Astrocyte (in vitro differentiated cells and primary cell): ENCODE measurements at regions not wholly inside any gene's neighbourhood (a gene's known extent, or its start where the extent isn't known, plus 50 kb on each side); places are given as distances from the start of the nearest gene placed in this dataset.
"Not testable (repeated sequence)": the region's sequence is repeated elsewhere in the genome, so short reads cannot be mapped to it uniquely, and the experiment has no call there.

Experiments
- DNase-seq: peaks from one replicate; pipeline ENCODE4 v3.0.0-alpha.2; 2010; ENCODE audit warnings: low read depth
- FAIRE-seq: peaks from 2 replicates; lab custom pipeline; 2011; peaks lifted over from hg19 to GRCh38; lab: Jason Lieb, UNC
- H2AFZ ChIP-seq: 2 replicates; pipeline ENCODE4 v1.6.0; 2012; ENCODE audit warnings: low read depth, low read length, inconsistent platforms
- H3K27ac ChIP-seq: 2 replicates; pipeline ENCODE4 v1.5.1; 2011; ENCODE audit warnings: low read depth, low read length, inconsistent platforms
- H3K27me3 ChIP-seq: 2 replicates; pipeline ENCODE4 v1.6.0; 2011; ENCODE audit warnings: low read length, inconsistent platforms; ENCODE audit not compliant: insufficient read depth
- H3K36me3 ChIP-seq: 2 replicates; pipeline ENCODE4 v1.5.1; 2011; ENCODE audit warnings: low read length, inconsistent platforms; ENCODE audit not compliant: insufficient read depth
- H3K4me1 ChIP-seq: 2 replicates; pipeline ENCODE4 v1.5.1; 2011; ENCODE audit warnings: low read length, inconsistent platforms; ENCODE audit not compliant: insufficient read depth
- H3K4me2 ChIP-seq: 2 replicates; pipeline ENCODE4 v1.6.0; 2012; ENCODE audit warnings: low read length, inconsistent platforms
- H3K4me3 ChIP-seq: 2 replicates; pipeline ENCODE4 v1.5.1; 2011; ENCODE audit warnings: low read depth, mild to moderate bottlenecking, low read length, inconsistent platforms; ENCODE audit not compliant: insufficient read depth
- H3K79me2 ChIP-seq: 2 replicates; pipeline ENCODE4 v1.6.0; 2012; ENCODE audit warnings: mild to moderate bottlenecking, low read length, inconsistent platforms; ENCODE audit not compliant: insufficient read depth
- H3K9ac ChIP-seq: 2 replicates; pipeline ENCODE4 v1.6.0; 2012; ENCODE audit warnings: mild to moderate bottlenecking, low read length, inconsistent platforms
- H3K9me3 ChIP-seq: 2 replicates; pipeline ENCODE4 v1.5.1; 2012; ENCODE audit warnings: low read depth, mild to moderate bottlenecking, low read length, inconsistent platforms; ENCODE audit not compliant: insufficient read depth
- H4K20me1 ChIP-seq: 2 replicates; pipeline ENCODE4 v1.6.0; 2012; ENCODE audit warnings: low read length, inconsistent platforms; ENCODE audit not compliant: insufficient read depth
- H3K27ac Mint-ChIP-seq: one replicate; pipeline ENCODE4 v1.8.0; 2021; ENCODE audit warnings: mild to moderate bottlenecking, mixed read lengths; ENCODE audit not compliant: unreplicated experiment
- H3K27me3 Mint-ChIP-seq: one replicate; pipeline ENCODE4 v1.8.0; 2021; ENCODE audit warnings: low read depth, mixed read lengths; ENCODE audit not compliant: unreplicated experiment
- H3K36me3 Mint-ChIP-seq: one replicate; pipeline ENCODE4 v1.8.0; 2021; ENCODE audit warnings: low read depth, mixed read lengths; ENCODE audit not compliant: unreplicated experiment
- H3K4me1 Mint-ChIP-seq: one replicate; pipeline ENCODE4 v1.8.0; 2021; ENCODE audit warnings: low read depth, mixed read lengths; ENCODE audit not compliant: unreplicated experiment
- H3K4me3 Mint-ChIP-seq: one replicate; pipeline ENCODE4 v1.8.0; 2021; ENCODE audit warnings: mild to moderate bottlenecking, moderate library complexity, mixed read lengths; ENCODE audit not compliant: unreplicated experiment
- H3K9me3 Mint-ChIP-seq: one replicate; pipeline ENCODE4 v1.8.0; 2021; ENCODE audit warnings: mild to moderate bottlenecking, mixed read lengths; ENCODE audit not compliant: unreplicated experiment
- CTCF ChIP-seq: IDR thresholded peaks from 2 replicates; pipeline ENCODE4 v1.5.1; 2011; ENCODE audit warnings: low read depth, mild to moderate bottlenecking, inconsistent platforms, low read length, moderate library complexity; ENCODE audit not compliant: insufficient read depth
- EZH2 ChIP-seq: IDR thresholded peaks from 2 replicates; pipeline ENCODE4 v1.6.1; 2012; ENCODE audit warnings: mild to moderate bottlenecking, low read length, inconsistent platforms; ENCODE audit not compliant: insufficient read depth

GRCh38 chr5:100401149-100401548 is 134.0 kb upstream of the FAM174A start:
- H3K36me3 ChIP-seq, result no peaks in the 10 kb centered on the region
- no peaks in the 10 kb centered on the region for H3K79me2 ChIP-seq
- no peaks in the 10 kb centered on the region for H4K20me1 ChIP-seq
- no peak overlapping the region for H3K4me3 ChIP-seq
- H3K4me2 ChIP-seq, result no peak overlapping the region
- H3K27me3 Mint-ChIP-seq, result no peaks in the 10 kb centered on the region
- TF ChIP-seq EZH2 (no peak), CTCF (no peak)
- FAIRE-seq (no peak), DNase-seq (no peak)
- no peak overlapping the region for H3K4me3 Mint-ChIP-seq
- H3K4me1 Mint-ChIP-seq, result peaks cover 6% of the 10 kb centered on the region
- no peak overlapping the region for H3K27ac ChIP-seq
- no peak overlapping the region for H3K9ac ChIP-seq
- no peaks in the 10 kb centered on the region for H3K9me3 Mint-ChIP-seq
- H2AFZ ChIP-seq, result no peak overlapping the region
- no peaks in the 10 kb centered on the region for H3K27me3 ChIP-seq
- no peak overlapping the region for H3K27ac Mint-ChIP-seq
- H3K36me3 Mint-ChIP-seq, result no peaks in the 10 kb centered on the region
- H3K4me1 ChIP-seq, result no peaks in the 10 kb centered on the region
- H3K9me3 ChIP-seq, result no peaks in the 10 kb centered on the region

- H3K27ac ChIP-seq, H3K27me3 Mint-ChIP-seq, H3K4me2 ChIP-seq, H4K20me1 ChIP-seq, H3K9ac ChIP-seq, H3K9me3 ChIP-seq, H3K79me2 ChIP-seq, H3K27me3 ChIP-seq, H2AFZ ChIP-seq, H3K9me3 Mint-ChIP-seq, H3K36me3 Mint-ChIP-seq, FAIRE-seq, H3K36me3 ChIP-seq, DNase-seq, H3K4me3 Mint-ChIP-seq, H3K4me1 ChIP-seq, H3K4me3 ChIP-seq, H3K27ac Mint-ChIP-seq, H3K4me1 Mint-ChIP-seq: not testable (repeated sequence)
Measured at GRCh38 chr5:100398815-100399214, 136.4 kb upstream of the FAM174A start.

GRCh38 chr5:100379254-100379858 is 155.8 kb upstream of the FAM174A start:
- DNase-seq, H3K27ac Mint-ChIP-seq, H3K4me3 Mint-ChIP-seq, FAIRE-seq, H3K27ac ChIP-seq, H3K4me2 ChIP-seq, H3K9me3 Mint-ChIP-seq, H3K4me1 ChIP-seq, H3K9me3 ChIP-seq, H3K27me3 ChIP-seq, H3K36me3 Mint-ChIP-seq, H3K79me2 ChIP-seq, H2AFZ ChIP-seq, H3K36me3 ChIP-seq, H3K4me3 ChIP-seq, H4K20me1 ChIP-seq, H3K9ac ChIP-seq, H3K27me3 Mint-ChIP-seq, H3K4me1 Mint-ChIP-seq: not testable (repeated sequence)

GRCh38 chr5:100364757-100365478 is 170.3 kb upstream of the FAM174A start:
- peak; percentile 39 for DNase-seq
- peaks cover 12% of the 10 kb centered on the region for H3K4me1 Mint-ChIP-seq
- H3K27ac Mint-ChIP-seq, H3K4me3 Mint-ChIP-seq, H3K36me3 Mint-ChIP-seq, H3K27me3 Mint-ChIP-seq, H4K20me1 ChIP-seq, FAIRE-seq, H3K9me3 Mint-ChIP-seq, H2AFZ ChIP-seq, H3K27me3 ChIP-seq, H3K36me3 ChIP-seq, H3K79me2 ChIP-seq, H3K9me3 ChIP-seq: not testable (repeated sequence)
- peak overlapping the region; percentile 79 for H3K9ac ChIP-seq
- H3K27ac ChIP-seq, result peak overlapping the region; percentile 93
- peaks cover 13% of the 10 kb centered on the region for H3K4me1 ChIP-seq
- H3K4me3 ChIP-seq, result peak overlapping the region; percentile 17
- peak overlapping the region; percentile 85 for H3K4me2 ChIP-seq

- Histone ChIP-seq H3K9ac (peak overlapping the region; percentile 79), H3K4me1 (peaks cover 13% of the 10 kb centered on the region), H3K4me2 (peak overlapping the region; percentile 85), H3K27ac (peak overlapping the region; percentile 93), H2AFZ (peak overlapping the region; percentile 9)
- H3K9me3 ChIP-seq, H3K27me3 Mint-ChIP-seq, H3K36me3 Mint-ChIP-seq, H3K4me3 Mint-ChIP-seq, H3K4me3 ChIP-seq, H3K36me3 ChIP-seq, DNase-seq, H3K27ac Mint-ChIP-seq, FAIRE-seq, H3K79me2 ChIP-seq, H3K27me3 ChIP-seq, H3K9me3 Mint-ChIP-seq, H4K20me1 ChIP-seq: not testable (repeated sequence)
- H3K4me1 Mint-ChIP-seq, result peaks cover 12% of the 10 kb centered on the region
Measured at GRCh38 chr5:100364343-100364742, 170.8 kb upstream of the FAM174A start.
